DND-41 (cell line): ENCODE measurements at regions not wholly inside any gene's neighbourhood (a gene's known extent, or its start where the extent isn't known, plus 50 kb on each side); places are given as distances from the start of the nearest gene placed in this dataset.

Experiments used
- ATAC-seq: fragments of 200-7000 bp; cut with Tn5 transposase; 3 replicates; pipeline ENCODE4 v1.9.1; 2021; ENCODE audit warnings: low read depth; ENCODE audit not compliant: insufficient read depth
- DNase-seq: peaks from one replicate; pipeline ENCODE4 v3.0.0-alpha.2; 2020
- H2AFZ ChIP-seq: 2 replicates; pipeline ENCODE4 v1.6.0; 2012; ENCODE audit warnings: low read depth, low read length
- H3K27ac ChIP-seq: 2 replicates; pipeline ENCODE4 v1.5.1; 2012; ENCODE audit warnings: low read length, inconsistent platforms
- H3K27me3 ChIP-seq: fragments of 200-600 bp; sonication (generic); 2 replicates; pipeline ENCODE4 v1.6.0; 2012; ENCODE audit warnings: low read length, mild to moderate bottlenecking, inconsistent platforms; ENCODE audit not compliant: insufficient read depth, poor library complexity
- H3K36me3 ChIP-seq: 2 replicates; pipeline ENCODE4 v1.5.1; 2012; ENCODE audit warnings: low read length, inconsistent platforms; ENCODE audit not compliant: insufficient read depth
- H3K4me1 ChIP-seq: 2 replicates; pipeline ENCODE4 v1.5.1; 2012; ENCODE audit warnings: mild to moderate bottlenecking, low read length; ENCODE audit not compliant: insufficient read depth
- H3K4me2 ChIP-seq: 2 replicates; pipeline ENCODE4 v1.6.0; 2012; ENCODE audit warnings: mild to moderate bottlenecking, moderate library complexity, low read length, inconsistent platforms; ENCODE audit not compliant: insufficient read depth
- H3K4me3 ChIP-seq, 2 experiments: fragments of 200-600 bp in 1 of 2; shearing (Covaris generic) in 1 of 2; 2 replicates each; pipeline ENCODE4 v1.5.1; 2012 to 2016; ENCODE audit warnings: inconsistent platforms in 2 of 2, low read length in 2 of 2, mild to moderate bottlenecking in 2 of 2, low read depth in 1 of 2, moderate library complexity in 1 of 2
- H3K79me2 ChIP-seq: 2 replicates; pipeline ENCODE4 v1.6.0; 2012; ENCODE audit warnings: low read length, inconsistent platforms; ENCODE audit not compliant: insufficient read depth
- H3K9ac ChIP-seq: 2 replicates; pipeline ENCODE4 v1.6.0; 2012; ENCODE audit warnings: low read depth, mild to moderate bottlenecking, inconsistent platforms, low read length, moderate library complexity
- H3K9me3 ChIP-seq: 2 replicates; pipeline ENCODE4 v1.5.1; 2012; ENCODE audit warnings: low read length, moderate library complexity, mild to moderate bottlenecking, inconsistent platforms; ENCODE audit not compliant: insufficient read depth, severe bottlenecking
- H4K20me1 ChIP-seq: 2 replicates; pipeline ENCODE4 v1.6.0; 2012; ENCODE audit warnings: low read length; ENCODE audit not compliant: insufficient read depth
- EZH2 ChIP-seq: IDR thresholded peaks from 3 replicates; pipeline ENCODE4 v1.6.1; 2012; ENCODE audit warnings: borderline replicate concordance, low read depth, mild to moderate bottlenecking, moderate library complexity, low read length, inconsistent platforms; ENCODE audit not compliant: severe bottlenecking
- TF ChIP-seq, protein P1 (sequence below): IDR thresholded peaks from 2 replicates; pipeline ENCODE4 v1.5.1; 2012; ENCODE audit warnings: borderline replicate concordance, low read length, moderate library complexity, mild to moderate bottlenecking; ENCODE audit not compliant: poor library complexity, severe bottlenecking; ENCODE audit errors: extremely low read depth

DNA sequence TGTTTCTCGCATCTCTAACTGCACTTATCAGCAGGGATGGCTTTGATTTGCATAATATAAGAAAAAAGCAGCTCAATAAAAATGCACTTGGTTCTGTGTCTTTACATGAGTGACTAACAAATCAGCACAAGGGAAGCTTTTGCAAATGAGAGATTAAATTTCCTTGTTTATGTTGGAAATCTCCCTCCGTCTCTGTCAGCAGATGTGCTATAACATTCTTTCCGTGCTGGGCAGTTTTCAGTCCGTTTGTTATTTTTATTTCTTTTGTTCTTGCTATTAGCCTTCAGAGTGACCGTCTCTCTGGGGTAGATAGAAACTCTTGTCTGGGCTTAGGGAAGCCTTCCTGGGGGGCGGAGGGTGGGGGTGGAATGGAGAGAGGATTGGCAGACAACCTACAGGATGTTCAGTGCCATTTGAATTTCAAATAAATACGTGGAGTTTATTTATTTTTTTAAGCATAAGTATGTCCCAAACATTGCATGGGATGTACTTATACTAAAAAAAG lies 96.0 kb downstream of the GATA3 start:
- Histone ChIP-seq H2AFZ (no peak overlapping the region), H3K27me3 (no peaks in the 10 kb centered on the region), H3K27ac (no peak overlapping the region), H3K9me3 (no peaks in the 10 kb centered on the region), H3K36me3 (no peaks in the 10 kb centered on the region), H3K4me1 (peaks cover 12% of the 10 kb centered on the region), H4K20me1 (no peaks in the 10 kb centered on the region), H3K4me2 (no peak overlapping the region), H3K4me3 (no peak overlapping the region), H3K79me2 (no peaks in the 10 kb centered on the region), H3K9ac (no peak overlapping the region)
- no peak for TF ChIP-seq EZH2
- TF ChIP-seq, protein P1, sequence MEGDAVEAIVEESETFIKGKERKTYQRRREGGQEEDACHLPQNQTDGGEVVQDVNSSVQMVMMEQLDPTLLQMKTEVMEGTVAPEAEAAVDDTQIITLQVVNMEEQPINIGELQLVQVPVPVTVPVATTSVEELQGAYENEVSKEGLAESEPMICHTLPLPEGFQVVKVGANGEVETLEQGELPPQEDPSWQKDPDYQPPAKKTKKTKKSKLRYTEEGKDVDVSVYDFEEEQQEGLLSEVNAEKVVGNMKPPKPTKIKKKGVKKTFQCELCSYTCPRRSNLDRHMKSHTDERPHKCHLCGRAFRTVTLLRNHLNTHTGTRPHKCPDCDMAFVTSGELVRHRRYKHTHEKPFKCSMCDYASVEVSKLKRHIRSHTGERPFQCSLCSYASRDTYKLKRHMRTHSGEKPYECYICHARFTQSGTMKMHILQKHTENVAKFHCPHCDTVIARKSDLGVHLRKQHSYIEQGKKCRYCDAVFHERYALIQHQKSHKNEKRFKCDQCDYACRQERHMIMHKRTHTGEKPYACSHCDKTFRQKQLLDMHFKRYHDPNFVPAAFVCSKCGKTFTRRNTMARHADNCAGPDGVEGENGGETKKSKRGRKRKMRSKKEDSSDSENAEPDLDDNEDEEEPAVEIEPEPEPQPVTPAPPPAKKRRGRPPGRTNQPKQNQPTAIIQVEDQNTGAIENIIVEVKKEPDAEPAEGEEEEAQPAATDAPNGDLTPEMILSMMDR, result no peak
- DNase-seq (no peak), ATAC-seq (no peak)

DNA sequence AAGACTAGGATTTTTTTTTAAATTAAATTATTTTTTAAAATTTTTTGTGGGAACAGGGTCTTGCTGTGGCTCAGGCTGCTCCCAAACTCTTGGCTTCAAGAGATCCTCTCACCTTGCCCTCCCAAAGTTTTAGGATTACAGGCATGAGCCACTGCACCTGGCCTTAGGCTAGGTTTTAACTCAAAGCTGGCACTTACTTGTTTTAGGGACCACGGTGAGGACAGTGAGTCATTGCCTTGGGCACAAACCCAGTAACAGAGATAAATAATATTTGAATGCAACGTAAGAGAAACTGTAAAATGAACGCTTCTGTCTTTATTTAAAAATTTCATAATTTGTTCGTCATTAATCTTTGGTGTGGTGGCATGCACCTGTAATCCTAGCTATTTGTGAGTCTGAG lies 96.6 kb downstream of the GATA3 start:
- no peak overlapping the region for H3K4me2 ChIP-seq
- H3K27ac ChIP-seq, result no peak overlapping the region
- no peaks in the 10 kb centered on the region for H3K79me2 ChIP-seq
- no peaks in the 10 kb centered on the region for H3K27me3 ChIP-seq
- ATAC-seq (no peak), DNase-seq (no peak)
- TF ChIP-seq EZH2, result no peak
- TF ChIP-seq, protein P1, result no peak
- H3K4me3 ChIP-seq, result no peak overlapping the region
- no peak overlapping the region for H3K9ac ChIP-seq
- no peak overlapping the region for H2AFZ ChIP-seq
- H3K36me3 ChIP-seq, result no peaks in the 10 kb centered on the region
- H3K9me3 ChIP-seq, result no peaks in the 10 kb centered on the region
- no peaks in the 10 kb centered on the region for H4K20me1 ChIP-seq
- H3K4me1 ChIP-seq, result peaks cover 12% of the 10 kb centered on the region

DNA sequence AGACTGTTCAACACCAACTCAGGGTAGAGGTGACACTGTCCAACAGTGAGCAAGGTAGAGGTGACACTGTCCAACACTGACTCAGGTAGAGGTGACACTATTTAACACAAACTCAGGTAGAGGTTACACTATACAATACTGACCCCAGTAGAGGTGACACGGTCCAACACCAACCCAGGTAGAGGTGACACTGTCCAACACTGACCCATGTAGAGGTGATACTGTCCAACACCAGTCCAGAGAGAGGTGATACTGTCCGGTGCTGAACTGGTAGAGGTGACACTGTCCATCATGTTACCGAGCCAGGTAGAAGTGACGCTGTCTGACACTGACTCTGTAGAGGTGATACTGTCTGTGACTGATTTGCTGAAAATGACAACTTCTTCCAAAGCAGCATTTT lies 102.4 kb downstream of the GATA3 start:
- Histone ChIP-seq H3K4me3 (no peak overlapping the region), H3K27me3 (no peaks in the 10 kb centered on the region), H3K9ac (no peak overlapping the region), H3K79me2 (no peaks in the 10 kb centered on the region), H4K20me1 (no peaks in the 10 kb centered on the region), H3K27ac (no peak overlapping the region), H2AFZ (no peak overlapping the region), H3K4me1 (peaks cover 19% of the 10 kb centered on the region), H3K36me3 (no peaks in the 10 kb centered on the region), H3K9me3 (no peaks in the 10 kb centered on the region), H3K4me2 (no peak overlapping the region)
- TF ChIP-seq, protein P1, result no peak
- no peak for TF ChIP-seq EZH2
- DNase-seq, result no peak
- no peak for ATAC-seq
